CD4-positive, alpha-beta T cell treated with Interleukin-17A for 4 hours (primary cell): ENCODE measurements at regions not wholly inside any gene's neighbourhood (a gene's known extent, or its start where the extent isn't known, plus 50 kb on each side); places are given as distances from the start of the nearest gene placed in this dataset.

ENCODE experiments used
- DNase-seq: peaks from one replicate; pipeline ENCODE4 v3.0.0-alpha.2; 2020; ENCODE audit warnings: mixed read lengths

DNA sequence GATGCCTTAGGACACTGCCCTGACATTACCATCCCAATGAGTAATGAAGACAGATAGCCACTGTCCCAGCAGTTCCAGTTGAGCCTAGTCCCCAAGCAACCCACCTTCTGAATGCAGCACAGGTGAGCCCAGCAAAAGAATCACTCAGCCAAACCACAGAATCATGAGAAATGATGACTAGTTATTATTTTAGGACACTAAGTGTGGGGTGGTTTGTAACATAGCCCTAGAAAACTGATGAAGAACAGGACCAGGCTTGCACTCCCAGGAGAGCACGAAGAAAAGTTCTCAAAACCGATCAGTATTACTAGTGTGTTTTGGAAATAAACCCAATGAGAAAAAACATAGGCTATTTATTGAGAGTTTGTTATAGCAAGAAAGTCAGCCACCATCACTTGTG is 129.6 kb upstream of the CNTN6 start:
- no peak for DNase-seq

DNA sequence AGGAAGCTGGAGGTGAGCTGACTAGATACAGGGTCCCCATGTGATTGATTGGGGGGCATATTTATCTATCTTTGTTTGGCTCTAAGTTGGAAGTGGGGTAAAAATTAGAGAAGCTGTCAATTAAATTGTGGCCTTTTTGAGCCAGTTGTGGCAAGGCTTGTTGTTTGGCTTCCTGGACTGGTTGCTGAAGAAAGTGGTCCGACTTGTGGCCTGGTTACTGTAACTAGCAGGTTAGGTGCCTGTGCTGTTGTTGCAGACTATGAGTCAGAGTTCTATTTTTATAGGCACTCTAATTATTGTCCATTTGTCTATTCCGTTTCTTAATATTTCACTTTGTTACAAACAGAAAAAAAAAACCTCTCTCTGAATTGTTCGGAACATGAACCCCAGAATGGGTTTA is 129.1 kb upstream of the CNTN6 start:
- no peak for DNase-seq

DNA sequence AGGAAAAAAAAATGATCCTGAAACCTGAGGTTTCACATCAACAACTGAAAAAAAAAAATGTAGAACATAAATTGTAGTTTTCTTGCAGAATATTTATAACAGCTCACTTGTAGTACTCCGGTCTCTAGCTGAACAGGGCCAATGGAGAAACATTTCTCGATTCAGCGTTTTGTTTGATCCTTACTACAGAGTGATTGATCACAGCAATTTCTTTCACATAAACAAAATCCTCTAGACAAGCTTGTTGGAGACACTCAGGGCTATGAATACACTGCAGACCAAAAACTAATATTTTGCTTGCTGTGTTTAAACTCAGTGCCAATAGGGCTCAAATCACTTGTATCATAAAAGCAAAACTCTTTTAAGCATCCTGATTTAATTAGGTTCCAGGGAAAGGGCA is 127.0 kb upstream of the CNTN6 start:
- no peak for DNase-seq

DNA sequence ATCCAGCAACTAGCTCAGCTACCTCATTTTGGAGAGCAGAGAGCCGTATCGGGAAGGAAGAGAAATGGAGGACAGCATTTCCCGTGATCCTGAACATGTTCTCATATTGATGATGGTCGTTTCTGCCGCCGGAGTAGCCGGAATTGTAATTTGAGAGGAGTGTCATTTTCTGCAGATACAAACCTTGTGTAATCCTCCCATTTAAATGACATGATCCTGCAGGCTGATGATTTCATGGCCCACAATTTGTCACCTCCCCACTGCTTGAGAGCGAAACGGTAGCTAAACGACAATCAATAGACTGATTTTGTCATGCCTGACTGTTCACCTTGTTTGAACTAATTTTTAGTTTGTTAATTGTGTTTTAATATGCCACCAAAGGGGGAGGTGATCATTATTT is 126.5 kb upstream of the CNTN6 start:
- no peak for DNase-seq

DNA sequence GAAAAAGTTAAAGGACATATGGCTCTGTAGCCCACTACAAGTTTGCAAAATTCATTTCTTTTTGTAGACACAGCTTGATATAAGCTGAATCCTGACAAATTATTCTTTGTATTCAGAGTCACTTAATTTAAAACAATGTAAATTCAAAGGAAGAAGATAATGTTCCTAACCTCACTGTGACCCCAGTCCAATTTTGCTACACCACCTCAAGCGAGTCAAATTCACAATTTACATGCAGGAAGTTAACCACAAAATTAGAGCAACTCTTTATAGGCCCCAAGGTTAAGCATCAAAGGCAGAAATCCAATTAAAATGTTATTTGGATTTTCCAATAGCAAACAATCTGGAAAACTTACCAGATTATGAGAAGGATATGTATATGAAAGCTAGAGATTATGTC is 119.5 kb upstream of the CNTN6 start:
- DNase-seq = no peak

DNA sequence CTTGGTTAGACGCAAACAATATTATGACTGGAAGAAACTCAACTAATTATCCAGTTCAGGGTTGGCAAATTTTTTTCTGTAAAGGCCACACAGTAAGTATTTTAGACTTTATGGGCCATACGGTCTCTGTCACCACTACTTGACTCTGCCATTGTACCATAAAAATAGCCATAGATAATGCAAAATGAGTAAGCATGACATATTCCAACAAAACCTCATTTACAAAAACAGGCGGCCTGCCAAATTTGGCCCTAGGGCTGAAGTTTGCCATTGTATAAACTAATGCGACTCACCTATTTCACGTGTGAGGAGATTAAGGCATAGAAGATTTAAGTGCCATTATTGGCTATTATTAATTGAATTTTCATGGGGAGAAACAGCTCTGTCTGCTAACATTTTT is 116.8 kb upstream of the CNTN6 start:
- no peak for DNase-seq

DNA sequence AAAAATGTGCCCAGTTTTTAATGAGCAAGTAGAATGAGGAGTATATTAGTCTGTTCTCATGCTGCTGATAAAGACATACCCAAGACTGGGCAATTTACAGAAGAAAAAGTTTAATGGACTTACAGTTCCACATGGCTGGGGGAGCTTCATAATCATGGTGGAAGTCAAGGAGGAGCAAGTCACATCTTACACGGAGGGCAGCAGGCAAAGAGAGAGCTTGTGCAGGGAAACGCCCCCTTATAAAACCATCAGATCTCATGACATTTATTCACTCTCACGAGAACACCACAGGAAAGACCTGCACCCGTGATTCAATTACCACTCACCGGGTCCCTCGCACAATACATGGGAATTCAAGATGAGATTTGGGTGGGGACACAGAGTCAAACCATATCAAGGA is 111.7 kb upstream of the CNTN6 start:
- DNase-seq = no peak

DNA sequence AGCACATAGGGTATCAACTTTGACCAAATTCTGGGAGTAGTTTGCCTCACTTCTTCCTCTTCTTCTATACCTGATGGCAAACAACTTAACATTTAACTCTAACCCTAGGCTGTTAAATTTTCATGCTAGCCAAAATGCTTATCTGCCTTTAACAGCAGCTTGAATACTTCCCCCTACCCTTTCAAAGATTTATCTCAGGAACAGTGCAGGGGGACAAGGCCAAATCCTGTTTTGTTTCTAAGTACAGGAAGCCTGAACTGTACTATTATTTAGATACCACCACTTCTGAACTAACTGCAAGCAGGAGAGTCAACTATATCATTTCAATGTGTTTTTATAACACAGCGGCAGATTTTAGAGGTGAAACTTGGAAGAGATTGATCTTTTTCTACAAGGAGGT is 104.0 kb upstream of the CNTN6 start:
- DNase-seq = no peak

DNA sequence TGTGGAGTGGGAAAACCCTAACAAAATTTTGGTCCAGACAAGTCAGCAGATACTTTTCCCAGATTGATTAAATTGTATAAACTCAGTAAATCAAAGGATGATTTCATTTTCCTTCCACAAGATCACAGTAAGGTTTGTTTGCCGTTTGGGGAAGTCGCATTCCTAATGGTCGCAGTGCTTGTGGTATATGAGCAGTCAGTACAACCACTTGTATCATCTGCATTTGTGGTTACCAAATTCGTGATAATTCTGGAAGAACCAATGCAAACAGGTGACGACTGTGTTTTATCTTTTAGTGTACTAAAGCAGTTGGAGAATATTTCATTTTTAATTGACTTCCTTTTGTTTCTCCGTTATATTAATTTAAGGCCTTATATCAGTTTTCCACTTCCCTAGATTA is 100.0 kb upstream of the CNTN6 start:
- no peak for DNase-seq

DNA sequence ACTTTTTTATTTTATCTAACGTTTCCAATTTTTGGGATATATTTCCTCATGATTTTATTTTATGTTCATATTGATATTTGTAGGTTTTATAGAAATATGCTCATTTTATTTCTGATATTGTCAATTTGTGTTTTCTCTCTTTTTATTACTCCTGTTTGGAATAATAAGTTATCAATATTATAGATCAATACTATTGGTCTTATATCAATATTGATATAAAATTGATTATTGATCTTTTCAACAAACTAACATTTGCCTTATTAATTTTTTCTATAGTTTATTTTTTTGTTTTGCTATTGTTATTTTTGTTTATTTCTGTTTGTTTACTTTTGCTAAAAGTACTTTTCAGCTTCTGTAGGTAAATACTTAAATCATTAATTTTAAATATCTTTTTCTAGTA is 90.8 kb upstream of the CNTN6 start:
- no peak for DNase-seq

DNA sequence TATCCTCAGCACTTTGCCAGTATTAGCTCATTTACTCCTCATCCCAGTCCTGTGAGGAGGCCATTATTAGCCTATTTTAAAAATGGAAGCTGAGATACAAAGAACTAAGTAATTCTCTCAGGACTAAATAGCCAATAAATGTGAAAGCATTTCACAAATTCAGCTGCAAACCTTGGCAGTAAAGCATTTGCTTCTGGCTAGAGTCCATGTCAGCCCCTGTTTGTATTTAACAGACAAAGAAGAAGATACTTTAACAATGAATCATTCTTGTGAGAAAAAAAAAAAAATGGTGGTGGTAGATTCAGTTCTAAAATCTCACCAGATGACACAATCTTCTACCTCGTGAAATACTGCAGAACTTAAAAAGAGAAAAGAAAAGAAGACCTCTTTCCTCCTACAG is 85.0 kb upstream of the CNTN6 start:
- no peak for DNase-seq

DNA sequence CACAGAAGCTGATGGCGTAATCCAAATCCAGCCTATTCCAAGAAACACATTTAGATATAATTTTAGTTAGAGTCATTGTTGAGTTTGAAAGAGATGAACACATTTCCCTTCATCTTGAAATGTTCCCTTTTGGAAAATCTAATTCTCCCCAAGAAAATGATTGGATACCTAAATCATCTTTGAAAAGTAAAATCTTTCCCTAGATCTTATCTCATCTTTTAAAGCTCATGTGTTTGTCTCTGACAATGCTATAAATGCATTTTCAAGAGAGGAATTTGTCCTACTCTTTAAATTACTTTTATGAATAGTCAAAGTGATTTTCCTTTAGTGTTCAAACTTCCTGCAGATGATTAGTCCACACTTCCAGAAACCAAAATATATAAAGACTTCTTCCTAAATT is 82.6 kb upstream of the CNTN6 start:
- DNase-seq = no peak

DNA sequence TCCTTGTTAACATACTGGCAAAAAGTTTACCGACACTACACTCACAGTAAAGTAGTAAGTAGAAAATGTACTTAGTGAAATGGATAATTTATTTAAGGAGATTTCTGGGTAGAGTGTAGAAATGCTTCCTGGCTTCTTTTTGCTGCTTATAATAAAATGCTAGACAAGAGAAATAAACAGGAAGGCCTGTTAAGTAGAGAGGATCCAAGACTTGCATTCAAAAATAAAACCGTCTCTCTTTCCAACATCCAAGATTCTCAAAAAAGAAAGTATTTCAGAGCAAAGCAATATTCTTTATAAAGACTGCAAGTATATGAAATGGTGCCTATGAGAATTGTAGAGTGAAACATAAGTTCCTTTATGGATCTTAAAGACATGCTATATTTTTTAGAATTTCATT is 77.0 kb upstream of the CNTN6 start:
- no peak for DNase-seq

DNA sequence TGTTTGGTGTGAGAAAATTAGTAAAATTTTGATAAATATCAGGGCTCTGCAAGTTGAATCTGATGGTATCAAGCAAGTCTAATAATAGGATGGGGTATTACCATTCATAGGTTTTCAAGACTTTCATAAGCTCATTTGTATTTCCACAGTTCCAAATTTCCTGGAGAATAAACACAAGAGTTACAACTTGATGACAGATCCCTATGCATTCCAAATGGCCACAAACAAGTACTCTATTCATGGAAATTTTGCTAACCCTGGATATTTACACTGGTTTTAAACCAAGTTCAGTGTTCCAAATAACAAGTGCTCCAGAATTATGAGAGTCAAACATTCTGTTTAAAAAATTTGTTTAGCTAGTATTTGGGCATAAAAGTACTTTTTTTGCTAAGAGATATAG is 75.0 kb upstream of the CNTN6 start:
- DNase-seq = no peak

DNA sequence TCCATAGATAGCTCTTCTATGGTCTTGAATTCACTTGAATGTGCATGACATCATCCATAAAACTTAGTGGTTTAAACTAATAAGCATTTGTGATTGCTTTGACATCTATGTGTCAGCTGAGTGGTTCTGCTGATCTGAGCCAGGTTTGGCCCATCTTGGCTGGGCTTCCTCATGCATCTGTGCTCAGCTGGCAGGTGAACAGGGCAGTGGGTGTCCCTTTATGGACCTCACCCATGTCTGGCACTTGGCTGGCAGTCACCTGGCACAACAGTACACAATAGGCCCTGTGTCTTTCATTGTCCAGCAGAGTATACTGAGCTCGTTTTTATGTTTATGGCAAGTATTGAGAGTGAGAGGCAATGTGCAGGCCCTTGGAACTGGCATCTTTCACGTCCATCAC is 73.7 kb upstream of the CNTN6 start:
- DNase-seq = no peak

DNA sequence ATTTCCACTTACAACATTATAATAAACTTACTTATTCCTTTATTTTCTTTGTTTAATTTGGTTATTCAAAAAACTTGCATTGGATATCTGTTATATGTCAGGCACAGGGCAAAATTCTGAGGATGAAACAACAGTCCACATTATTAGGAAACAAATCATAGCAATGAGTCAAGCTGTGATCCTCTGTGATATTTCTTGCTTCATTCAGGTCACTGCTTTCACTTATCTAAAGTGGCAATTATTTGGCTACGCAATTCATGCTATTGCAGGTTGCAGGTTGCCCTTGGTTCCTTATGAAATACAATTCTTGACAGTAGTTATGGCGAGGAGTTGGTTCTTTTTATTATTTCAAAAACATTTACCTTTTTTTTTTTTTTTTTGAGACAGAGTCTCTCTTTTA is 66.4 kb upstream of the CNTN6 start:
- no peak for DNase-seq

DNA sequence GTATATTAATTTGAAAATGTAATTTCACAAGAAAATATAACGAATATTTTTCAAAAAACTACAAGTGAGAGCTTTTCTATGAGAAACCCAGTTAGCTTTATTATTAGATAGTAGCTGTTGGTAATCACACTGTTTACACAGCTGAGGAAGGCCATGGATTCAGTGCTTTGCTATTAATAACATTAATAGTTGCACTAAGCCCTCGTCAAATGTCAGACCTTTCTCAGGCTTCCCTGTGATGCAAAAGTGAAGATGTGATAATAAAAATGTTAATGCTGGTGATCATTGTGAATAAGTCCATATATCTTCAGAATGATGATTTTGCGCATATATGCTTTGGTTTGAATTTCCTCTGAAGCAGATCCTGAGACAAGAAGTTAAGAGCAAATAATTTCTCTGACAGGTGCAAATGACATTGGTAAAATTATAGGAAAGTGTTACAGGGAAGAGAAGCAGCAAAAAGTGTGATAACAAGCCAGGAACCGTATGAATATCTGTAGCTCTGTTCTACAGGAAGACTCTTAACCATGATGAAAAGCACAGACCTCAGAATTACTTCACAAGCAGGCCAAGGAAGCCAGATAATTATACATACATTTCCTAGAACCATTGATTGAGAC is 56.5 kb upstream of the CNTN6 start:
- DNase-seq = no peak

DNA sequence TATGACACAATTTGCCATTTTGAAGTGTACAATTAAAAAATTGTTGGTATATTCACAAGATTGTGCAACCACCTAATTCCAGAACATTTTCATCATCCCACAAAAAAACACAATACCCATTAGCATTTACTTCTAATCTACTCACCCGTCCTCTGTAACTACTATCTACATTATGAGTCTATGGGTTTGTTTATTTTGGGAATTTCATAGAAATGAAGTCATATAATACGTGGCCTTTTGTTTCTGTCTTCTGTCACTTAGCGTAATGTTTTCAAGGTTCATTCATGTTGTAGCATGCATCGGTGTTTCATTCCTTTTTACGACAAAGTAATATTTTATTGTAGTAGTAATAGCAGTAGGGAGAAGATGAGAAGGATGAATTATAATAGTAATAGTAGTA is 55.2 kb upstream of the CNTN6 start:
- DNase-seq = no peak
